ENCODE measurements at regions not wholly inside any gene's neighbourhood (a gene's known extent, or its start where the extent isn't known, plus 50 kb on each side); places are given as distances from the start of the nearest gene placed in this dataset.

DNA sequence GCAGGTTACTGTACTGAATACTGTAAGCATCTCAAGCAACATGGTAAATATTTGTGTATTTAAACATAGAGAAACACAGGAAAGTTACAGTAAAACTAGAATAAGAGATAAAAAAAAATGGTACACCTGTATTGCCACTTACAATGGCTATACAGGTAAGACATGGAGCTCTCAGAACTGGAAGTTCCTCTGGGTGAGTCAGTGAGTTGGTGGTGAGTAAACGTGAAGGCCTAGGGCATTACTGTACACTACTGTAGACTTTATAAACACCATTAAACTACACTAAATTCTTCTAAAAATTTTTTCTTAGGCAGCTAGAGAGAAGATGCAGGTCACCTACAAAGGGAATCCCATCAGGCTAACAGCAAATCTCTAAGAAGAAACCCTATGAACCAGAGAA is 872.9 kb downstream of the TAF11L14 start:
- Mint-ChIP-seq H3K36me3 (no peaks in the 10 kb centered on the region), H3K4me3 (no peak overlapping the region), H3K4me1 (ENCODE audit: unreplicated experiment) (no peaks in the 10 kb centered on the region), H3K9me3 (no peaks in the 10 kb centered on the region), H3K27me3 (no peaks in the 10 kb centered on the region), H3K27ac (no peak overlapping the region)
- no peak for DNase-seq (ENCODE audit: extremely low spot score, unreplicated experiment)
- TF ChIP-seq, protein P1, sequence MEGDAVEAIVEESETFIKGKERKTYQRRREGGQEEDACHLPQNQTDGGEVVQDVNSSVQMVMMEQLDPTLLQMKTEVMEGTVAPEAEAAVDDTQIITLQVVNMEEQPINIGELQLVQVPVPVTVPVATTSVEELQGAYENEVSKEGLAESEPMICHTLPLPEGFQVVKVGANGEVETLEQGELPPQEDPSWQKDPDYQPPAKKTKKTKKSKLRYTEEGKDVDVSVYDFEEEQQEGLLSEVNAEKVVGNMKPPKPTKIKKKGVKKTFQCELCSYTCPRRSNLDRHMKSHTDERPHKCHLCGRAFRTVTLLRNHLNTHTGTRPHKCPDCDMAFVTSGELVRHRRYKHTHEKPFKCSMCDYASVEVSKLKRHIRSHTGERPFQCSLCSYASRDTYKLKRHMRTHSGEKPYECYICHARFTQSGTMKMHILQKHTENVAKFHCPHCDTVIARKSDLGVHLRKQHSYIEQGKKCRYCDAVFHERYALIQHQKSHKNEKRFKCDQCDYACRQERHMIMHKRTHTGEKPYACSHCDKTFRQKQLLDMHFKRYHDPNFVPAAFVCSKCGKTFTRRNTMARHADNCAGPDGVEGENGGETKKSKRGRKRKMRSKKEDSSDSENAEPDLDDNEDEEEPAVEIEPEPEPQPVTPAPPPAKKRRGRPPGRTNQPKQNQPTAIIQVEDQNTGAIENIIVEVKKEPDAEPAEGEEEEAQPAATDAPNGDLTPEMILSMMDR (conservative IDR thresholded peaks at IDR 0.05) = no peak

DNA sequence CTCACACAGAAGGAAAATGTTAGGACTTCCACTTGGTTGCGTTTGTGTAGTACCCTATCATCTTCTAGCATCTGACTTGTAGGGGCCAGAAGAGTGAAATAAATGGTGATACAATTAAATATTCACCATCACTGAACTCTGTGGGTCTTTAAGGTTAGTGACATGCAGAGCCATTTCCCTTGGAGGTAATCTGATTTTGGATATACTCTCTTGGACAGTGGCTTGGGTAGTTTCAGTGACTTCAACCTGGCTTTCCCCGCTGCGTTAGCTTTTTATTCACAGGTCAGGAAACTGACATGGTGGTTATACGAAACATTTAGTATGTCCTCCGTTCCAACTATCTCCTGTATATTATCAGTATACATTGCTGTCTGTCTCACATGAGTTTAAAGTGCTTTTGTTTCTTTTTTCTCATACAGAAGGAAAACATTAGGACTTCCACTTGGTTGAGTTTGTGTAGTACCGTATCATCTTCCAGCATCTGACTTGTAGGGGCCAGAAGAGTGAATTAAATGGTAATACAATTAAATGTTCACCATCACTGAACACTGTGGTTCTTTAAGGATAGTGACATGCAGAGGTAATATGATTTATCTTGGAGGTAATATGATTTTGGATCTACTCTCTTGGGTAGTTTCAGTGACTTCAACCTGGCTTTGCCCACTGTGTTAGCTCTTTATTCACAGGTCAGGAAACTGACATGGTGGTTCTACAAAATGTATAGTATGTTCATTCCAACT is 883.6 kb downstream of the TAF11L14 start:
- no peak for DNase-seq (ENCODE audit: extremely low spot score, unreplicated experiment)
- Mint-ChIP-seq H3K9me3 (peaks cover 5% of the 10 kb centered on the region), H3K4me1 (ENCODE audit: unreplicated experiment) (no peaks in the 10 kb centered on the region), H3K4me3 (no peak overlapping the region), H3K27ac (no peak overlapping the region), H3K36me3 (no peaks in the 10 kb centered on the region), H3K27me3 (no peaks in the 10 kb centered on the region)
- TF ChIP-seq, protein P1 (conservative IDR thresholded peaks at IDR 0.05) = no peak

DNA sequence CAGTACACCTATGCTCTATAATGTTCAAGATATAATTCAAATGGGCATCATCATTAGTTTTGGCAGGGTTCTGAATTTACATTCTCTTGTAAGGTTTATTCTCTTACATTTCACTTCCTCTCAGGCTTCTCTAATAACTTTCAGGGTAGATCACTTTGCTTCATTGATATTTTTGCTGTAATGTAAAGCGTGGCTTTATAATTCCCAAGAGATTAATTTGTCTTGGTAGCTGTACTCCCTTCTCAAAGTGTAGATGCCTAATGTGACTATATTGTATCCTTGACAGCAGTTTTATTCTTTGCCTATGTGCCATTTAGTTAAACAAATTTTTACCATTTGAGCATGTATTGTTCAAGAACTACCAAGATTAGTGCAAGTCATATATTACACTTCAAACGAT is 889.1 kb downstream of the TAF11L14 start:
- Mint-ChIP-seq H3K9me3 (peaks cover 1% of the 10 kb centered on the region), H3K27ac (no peak overlapping the region), H3K4me3 (no peak overlapping the region), H3K36me3 (no peaks in the 10 kb centered on the region), H3K4me1 (ENCODE audit: unreplicated experiment) (no peaks in the 10 kb centered on the region), H3K27me3 (no peaks in the 10 kb centered on the region)
- DNase-seq (ENCODE audit: extremely low spot score, unreplicated experiment) = no peak
- TF ChIP-seq, protein P1 (conservative IDR thresholded peaks at IDR 0.05) = no peak

DNA sequence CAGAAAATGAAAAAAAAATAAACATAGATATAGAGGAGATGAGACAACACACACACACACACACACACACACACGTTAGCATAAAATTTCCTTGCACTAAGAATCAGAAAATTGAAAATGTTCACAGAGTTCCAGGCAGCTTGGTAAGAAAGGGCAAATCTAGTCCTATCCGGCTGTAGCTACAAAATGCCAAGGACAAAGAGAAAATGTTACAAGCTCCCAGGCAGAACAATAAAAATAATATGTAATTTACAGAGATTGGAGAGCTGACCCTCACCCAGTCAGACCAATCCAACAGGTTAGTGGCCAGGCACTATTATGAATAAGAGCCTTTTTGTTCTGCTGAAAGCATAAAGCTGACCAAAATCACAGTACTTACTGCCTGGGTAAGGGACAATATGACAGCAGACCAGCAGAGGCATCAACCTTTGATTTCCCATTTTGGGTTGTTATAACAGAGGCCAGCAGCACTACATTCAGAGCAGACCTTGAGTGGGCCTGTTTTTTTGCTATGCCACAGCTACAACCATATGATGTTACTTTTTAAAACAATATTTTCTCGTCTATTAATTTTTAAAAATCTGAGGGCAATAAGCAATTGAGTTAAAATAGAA is 892.6 kb downstream of the TAF11L14 start:
- Mint-ChIP-seq H3K27ac (no peak overlapping the region), H3K27me3 (no peaks in the 10 kb centered on the region), H3K4me3 (no peak overlapping the region), H3K36me3 (no peaks in the 10 kb centered on the region), H3K9me3 (no peaks in the 10 kb centered on the region), H3K4me1 (ENCODE audit: unreplicated experiment) (no peaks in the 10 kb centered on the region)
- TF ChIP-seq, protein P1 (conservative IDR thresholded peaks at IDR 0.05) = no peak
- no peak for DNase-seq (ENCODE audit: extremely low spot score, unreplicated experiment)

DNA sequence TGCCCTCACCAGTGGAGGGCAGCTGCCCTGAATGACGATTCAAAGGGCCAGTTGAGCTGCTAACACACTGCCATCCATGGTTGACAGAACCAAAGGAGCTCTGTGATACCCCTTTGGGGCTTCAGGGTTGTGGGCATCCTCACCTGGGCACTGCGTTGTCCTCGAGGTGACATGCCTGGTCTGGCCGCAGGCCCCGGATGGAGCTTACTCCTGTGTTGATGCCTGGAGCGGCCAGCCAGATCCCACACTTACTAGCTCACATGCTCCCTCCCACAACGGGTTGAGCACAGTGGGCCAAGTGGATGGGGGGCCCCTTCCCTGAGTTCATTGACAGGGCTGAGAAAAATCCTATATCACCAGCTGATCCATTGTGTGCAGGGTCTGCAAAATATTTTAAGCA is 898.9 kb downstream of the TAF11L14 start:
- H3K4me3 Mint-ChIP-seq = no peak overlapping the region
- H3K27me3 Mint-ChIP-seq = no peaks in the 10 kb centered on the region
- DNase-seq (ENCODE audit: extremely low spot score, unreplicated experiment) = no peak
- H3K27ac Mint-ChIP-seq = no peak overlapping the region
- H3K9me3 Mint-ChIP-seq = peaks cover 6% of the 10 kb centered on the region
- TF ChIP-seq, protein P1 (conservative IDR thresholded peaks at IDR 0.05) = no peak
- no peaks in the 10 kb centered on the region for H3K4me1 Mint-ChIP-seq (ENCODE audit: unreplicated experiment)
- H3K36me3 Mint-ChIP-seq = no peaks in the 10 kb centered on the region
